DMS 273 treated with DMSO at 0.1 percent for 48 hours (cell line): ENCODE measurements at regions not wholly inside any gene's neighbourhood (a gene's known extent, or its start where the extent isn't known, plus 50 kb on each side); places are given as distances from the start of the nearest gene placed in this dataset.
"Not testable (repeated sequence)": the region's sequence is repeated elsewhere in the genome, so short reads cannot be mapped to it uniquely, and the experiment has no call there.

Source experiments
- DNase-seq: peaks from one replicate; lab custom pipeline; 2025; lab: John Stamatoyannopoulos, UW

DNA sequence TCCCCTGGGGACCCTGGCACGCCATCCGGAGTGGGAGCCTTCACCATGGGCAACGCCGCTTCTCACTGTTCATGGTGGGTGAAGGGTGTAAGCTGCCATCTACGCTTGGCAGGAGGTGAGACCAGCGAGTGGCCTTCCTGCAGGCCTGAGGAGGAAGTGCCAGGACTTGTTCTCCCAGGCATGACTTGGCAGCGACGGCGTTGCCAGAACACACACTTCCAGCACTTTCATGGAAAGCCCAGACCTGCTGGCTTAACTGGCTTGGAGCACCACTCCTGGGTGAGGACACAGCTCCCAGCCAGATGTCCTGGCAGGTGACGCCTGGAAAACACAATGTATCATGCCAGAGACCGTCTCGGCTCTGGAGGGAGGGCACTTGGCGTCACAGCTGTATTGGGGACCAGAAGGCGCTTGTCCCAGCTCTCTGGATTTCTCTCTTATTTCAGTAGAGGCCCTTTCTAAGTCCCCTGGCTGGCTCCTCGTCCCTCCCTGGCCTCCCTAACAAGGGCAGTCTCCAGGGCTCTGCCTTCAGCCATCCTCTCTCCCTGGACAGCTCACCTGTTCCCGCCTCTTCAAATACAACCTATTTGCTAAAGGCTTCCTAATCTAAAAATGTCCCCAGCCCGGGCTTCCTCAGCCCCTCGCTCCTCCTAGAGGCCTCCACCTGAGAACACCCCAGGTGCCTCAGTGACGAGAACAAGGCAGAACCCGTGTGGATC, 188.3 kb downstream of the OLFM1 start:
- no peak for DNase-seq

DNA sequence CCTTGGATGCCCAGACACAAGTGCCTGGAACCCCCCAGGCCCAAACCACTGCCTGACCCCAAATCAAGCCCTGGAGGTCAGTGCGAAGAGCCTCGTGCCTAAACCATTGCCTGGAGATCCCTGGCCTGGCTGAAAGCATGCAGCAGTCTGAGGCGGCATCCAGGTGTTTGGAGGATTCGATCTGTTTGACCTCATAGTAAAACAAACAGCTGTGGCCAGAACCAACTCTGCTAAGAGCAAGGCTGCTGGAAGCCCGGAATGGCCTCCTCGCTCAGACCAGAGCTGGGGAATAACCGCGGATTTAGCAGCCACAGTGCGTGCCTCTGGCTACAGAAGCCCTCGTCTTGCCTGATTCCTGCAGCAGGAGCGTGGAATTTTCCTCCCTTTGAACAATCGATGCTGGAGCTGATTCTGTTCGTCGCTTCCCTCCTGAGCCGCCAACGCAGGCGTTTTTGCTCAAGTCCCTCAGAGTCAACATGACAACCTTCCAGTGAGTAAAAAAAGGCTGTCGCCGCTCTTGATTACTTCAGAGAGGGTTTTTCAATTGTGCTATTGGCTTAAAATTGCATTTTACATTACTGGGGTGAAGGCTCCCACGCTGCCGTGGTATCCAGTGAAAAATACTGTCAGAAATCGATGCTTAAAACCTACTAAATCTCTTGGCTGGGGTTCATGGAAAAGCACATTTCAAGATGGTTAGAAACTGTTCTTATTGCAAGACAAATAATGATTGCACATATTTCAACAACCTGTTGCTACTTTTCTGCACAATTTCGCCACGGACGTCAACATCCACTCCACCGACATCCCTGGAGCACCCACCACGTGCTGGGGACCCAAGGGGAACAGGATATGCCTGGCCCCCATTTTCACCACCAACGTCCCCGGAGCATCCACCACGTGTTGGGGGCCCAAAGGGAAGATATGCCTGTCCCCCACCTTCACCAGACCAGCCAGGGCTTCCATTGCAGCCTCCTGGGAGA, 190.0 kb downstream of the OLFM1 start:
- no peak for DNase-seq

DNA sequence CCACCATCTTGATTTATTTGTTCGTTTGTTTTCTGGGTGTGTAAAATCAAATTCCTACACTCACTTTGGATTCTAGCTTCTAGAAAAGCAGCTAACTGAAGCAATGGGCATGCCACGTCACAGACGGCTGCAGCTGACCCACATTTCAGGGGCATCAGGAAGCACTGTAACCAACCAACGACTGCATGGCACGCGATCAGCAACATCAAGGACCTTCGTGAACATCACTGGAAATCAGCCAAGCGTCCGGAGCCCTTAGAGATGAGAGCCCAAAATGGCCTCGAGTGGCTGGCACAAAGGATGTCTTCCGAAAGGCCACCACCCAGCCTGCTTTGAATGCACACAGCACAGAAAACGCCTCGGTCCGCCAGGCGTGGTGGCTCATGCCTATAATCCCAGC, 191.1 kb downstream of the OLFM1 start:
- no peak for DNase-seq

DNA sequence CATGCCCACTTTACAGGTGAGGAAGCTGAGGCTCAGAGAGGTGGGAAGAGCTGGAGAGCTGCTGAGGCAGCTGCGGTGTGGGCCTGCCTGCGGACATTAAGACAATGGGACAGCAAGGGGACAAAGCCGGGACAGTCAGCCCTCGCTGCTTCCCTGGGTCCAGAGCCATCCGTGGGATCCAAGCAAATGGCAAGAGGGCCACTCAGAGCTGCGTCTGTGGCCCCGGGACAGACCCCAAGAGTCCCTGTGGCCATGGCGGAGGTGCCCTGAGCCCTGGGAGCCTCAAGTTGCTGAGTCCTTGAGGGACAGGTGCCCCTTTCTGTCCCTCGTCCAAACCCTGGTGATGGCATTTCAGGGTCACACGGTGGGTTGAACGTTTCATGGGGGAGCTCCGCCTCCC, 191.9 kb downstream of the OLFM1 start:
- no peak for DNase-seq

DNA sequence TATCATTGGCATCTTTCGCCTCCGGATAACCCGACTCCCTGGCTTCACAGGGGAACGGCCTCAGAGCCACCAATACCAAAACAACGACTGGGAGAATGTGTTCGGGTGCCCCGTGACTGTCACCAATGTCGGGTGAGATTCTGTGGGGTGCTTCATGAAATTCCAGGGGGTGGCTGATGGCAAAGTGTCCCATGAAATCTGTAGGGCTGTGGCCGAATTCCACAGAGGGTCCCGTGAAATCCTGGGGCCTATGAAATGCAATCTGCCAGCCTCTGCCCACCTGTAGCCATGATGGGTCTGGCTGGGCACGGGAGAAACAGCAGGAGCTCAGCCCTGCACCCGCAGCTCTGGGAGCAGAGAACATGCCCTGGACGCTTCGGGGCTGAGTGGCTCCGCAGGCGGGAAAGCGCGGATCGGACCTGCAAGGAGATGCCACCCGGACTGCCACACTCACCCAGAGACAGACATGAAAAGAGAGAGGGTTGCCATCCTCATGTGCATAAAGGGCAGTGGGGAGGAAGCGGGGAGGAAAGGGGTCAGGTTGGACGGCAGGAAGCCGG, 192.4 kb downstream of the OLFM1 start:
- no peak for DNase-seq

DNA sequence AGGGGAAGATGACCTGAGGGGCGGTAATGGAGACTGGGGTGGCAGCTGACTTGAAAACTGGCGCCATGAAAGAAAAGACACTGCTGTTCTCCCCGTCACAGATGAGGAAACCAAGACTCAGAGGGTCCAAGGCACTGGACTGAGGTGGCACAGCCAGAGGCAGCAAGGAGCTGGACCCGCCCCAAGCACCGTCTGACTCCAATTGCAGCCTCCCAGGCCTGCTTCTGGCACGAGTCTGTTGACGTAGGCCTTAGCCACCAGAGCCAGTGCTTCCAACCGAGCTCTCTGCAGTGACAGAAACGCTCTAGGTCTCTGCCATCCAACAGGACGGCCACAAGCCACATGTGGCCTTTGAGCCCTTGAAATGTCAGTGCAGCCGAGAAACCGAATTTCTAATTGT, 193.2 kb downstream of the OLFM1 start:
- no peak for DNase-seq

DNA sequence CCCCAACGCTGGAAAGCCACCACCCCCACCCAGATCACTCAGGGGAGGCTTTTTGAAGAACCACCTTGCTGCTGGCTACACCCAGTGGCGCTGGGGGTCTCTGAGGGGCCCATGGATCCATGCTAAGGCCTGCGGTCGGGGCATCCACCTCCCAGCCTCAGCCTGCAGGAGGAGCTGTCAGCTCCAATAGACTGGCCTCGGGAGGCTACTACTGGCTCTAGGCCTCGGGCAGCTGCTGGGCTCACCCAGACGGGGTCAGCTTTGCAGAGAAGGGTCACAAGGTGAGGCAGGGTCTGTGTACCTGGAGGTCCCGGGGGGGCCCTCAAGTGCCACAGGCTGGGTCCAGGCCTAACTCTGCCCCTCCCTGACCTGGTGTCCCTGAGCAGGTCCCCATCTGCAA, 193.7 kb downstream of the OLFM1 start:
- no peak for DNase-seq

DNA sequence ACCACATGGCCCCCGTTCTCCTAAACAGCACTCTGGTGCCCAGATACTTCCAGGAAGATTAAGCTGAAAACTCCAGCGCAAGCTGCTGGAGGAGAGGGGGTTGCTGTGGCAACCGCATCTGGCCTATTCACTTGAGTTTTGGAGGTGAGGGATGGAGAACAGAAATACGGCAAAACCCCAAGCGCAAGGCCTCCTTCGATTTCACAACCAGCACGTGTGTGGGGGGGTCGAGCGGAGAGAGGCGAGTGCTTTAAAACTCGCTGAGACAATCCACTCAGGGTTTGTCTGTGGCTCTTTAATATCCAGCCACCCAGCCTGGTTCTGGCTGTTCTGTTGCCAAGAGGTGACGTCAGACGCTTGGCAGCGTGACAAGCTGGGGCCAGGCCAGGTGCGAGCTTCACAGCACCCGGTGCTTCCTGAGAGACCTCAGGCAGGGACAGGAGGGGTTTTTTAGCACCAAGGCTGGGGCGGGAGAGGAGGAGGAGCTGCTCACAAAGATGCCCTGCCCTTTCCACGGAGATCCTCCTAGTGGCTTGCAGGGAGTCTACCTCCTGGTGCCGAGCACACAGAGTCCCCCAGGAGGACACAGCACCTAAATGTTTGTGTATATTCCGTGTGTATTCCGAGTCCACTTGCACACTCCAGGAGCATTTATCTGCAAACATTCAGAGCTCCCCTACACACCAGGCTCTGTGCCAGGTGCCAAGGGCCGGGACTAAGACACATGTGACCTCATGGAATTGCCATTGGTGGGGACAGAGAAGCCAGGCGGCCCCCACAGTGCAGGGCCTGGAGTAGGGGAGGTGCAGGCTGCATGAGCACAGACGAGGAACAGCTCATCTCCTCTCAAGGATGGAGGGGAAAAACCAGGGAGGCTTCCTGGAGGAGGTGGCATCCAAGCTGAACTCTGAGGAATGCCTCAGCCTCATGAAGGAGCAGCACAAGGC, 194.6 kb downstream of the OLFM1 start:
- peak; percentile 60 for DNase-seq

DNA sequence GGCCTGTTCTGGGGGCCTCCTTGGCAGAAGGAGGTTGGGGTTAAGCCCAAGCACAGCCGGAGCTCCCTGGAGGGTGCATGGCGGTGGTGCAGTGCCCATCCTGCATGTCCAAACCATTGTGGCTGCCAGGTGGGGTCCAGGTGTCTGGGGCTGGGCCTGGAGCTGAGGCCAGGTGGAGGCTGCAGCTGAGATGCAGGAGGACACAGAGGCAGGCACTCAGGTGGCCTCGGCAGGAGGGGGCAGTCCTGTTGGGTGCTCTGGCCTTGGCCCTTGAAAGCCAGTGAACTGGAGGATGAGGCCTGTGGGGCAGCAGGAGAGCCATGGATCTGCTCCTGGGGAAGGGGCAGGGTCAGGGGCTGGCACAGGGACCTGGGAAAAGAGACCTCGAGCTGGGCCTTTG, 195.3 kb downstream of the OLFM1 start:
- no peak for DNase-seq

DNA sequence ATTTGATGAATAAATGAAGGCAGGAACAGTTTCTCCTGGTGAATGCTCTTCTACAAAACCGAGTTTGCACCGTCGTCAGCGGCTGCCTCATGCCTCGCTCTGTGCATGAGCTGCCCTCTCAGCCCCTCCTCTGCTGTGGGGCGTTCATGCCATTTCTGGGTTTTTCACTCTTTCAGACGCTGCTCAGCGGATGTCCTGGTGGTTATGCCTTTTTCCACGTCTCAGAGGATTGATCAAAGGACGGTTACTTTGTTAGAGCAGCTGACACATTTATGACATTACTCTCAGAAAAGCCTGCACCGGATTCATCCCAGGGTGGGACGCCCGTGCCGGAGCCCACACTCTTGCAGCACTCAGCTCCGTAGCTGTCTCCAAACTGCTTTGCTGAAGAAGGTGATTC, 195.9 kb upstream of the PPP1R26 start:
- no peak for DNase-seq

DNA sequence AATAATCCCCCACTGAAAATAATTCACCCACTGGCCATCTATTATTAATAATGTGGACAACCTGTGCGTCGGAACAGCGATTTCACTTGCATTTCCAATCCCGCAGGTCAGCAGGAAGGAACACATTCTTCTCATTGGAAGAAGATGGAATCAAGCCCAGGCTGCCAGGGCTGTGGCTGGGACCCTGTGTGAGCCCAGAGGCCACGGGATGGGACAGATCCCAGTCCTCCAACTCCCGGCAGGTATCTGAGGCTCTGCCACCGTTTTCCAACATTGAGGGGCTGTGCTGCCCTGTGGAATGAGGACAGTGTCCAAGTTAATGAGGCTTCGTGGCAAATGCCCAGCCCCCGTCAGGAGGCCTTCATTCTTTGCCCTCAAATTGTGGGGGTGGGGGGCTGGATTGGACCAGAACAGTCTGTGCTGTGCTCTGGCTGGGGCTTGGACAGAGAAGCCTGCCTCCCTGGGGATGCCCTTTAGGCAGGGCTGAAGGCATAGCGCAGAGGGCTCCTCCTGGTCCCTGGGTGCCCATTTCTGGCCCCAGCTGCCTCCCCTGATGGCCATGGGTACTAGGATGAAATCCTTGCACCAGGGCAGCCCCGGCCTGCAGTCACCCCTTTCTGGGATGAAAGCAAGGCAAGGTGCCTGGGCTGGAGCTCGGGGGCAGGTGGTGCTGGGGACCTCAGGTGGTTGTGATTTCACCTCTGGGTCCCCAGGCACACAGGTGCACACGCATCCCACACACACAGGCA, 195.0 kb upstream of the PPP1R26 start:
- no peak for DNase-seq

DNA sequence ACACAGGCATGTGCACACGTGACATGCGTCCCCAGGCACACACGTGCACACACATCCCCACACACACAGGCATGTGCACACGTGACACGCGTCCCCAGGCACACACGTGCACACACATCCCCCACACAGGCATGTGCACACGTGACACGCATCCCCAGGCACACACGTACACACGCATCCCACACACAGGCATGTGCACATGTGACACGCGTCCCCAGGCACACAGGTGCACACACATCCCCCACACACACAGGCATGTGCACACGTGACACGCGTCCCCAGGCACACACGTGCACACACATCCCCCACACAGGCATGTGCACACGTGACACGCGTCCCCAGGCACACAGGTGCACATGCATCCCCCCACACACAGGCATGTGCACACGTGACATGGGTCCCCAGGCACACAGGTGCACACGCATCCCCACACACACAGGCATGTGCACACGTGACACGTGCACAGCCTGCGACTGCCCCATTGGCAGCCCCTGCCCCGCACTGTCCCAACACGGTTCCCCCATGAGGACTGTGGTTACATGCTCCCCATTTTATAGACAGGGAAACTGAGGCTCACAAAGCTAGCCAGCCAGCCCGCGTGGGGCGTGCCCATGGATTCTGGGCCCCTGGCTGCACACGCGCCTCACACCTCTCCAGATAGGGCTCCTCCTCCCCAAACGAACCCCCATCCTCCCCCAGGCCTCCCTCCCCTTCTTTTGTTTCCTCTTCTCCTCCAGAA, 193.2 kb upstream of the PPP1R26 start:
- DNase-seq, result not testable (repeated sequence)

DNA sequence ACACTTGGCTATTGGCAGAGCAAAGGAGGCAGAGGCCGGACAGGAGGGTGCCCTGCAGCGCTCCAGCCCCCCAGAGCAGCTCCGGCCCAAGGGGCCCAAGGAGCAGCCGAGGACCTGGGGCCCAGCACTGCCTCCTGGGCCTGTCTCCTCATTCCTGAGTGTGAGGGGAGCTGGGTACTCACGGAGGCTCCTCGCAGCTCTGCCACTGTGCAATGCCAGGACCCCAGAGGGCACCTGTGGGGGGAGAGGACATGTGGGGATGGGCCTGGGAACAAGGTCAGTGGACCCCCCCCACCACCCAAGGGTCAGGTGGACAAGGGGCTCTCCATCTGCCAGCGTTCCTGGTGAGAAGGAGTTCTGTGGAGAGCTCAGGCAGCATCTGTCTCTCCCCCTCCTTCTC, 192.6 kb upstream of the PPP1R26 start:
- no peak for DNase-seq

DNA sequence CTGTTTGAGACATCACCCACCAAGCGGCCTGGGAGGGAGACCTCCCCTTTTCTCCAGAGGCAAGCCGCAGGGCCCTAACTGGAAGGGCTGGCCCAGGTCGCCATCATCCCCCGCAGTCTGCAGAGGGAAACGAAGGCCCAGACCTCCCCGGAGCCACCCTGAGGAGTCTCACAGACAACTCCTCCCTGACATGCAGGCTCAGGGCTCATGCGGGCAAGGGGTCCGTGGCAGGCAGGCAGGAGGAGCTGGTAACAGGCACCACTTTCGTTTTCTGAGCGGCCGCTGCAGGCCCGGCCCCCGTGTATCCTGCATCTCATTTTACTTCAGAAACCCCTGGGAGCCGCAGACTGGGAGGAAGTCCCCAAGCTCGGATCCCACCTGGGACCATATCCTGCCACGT, 192.0 kb upstream of the PPP1R26 start:
- DNase-seq, result no peak

DNA sequence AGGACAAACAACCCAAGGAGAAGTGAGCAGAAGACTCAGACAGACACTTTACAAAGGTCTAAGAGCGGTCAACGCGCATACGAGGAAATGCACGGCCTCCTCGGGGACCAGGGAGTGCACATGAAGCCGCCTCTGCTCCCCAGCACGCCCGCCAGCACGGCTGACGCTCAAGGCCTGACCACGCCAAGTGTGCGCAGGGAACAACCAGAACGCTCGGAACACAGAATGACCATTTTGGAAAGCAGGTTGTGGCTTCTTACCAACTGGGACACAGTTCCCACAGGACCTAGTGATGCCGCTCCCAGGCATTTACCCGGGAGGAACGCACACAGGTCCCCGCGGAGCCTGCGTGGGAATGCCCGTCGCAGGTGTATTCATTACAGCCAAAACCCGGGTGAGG, 191.5 kb upstream of the PPP1R26 start:
- no peak for DNase-seq

DNA sequence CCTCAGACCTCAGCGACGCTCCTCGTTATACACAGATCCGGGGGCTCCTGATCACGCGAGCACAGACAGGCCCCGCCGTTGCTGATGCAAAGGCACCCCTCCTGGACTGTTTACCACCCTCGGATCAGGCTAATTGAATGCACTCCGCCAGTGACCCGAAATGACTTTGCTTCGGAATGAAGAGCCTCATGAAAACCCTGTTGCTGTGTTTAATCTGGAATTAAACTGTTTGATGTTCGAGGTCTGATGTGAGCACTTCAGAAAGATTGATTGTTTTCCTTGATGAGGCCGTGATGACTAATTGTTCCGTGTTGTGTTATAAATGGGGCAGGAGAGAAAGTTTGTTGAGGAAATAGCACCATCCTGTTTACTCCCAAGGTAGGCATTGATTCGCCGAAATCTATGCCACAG, 190.5 kb upstream of the PPP1R26 start:
- no peak for DNase-seq

DNA sequence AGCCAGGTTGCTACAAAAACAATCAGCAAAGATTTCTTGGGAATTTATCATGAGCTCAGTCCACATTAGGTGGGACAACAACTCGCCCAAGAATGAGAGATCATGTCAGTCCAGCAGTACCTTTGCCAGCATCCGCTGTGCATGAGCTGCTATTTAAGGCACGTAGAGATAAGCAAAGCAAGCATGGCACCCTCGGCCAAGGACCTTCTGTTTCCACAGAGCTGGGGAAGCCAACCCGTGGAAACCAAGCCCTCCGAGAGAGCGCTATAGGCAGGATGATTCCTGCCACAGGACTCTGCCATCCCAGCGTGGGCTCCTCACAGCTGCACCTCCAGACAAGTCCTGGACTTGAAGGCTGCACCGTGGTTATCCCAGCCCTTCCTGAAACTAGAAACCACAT, 189.5 kb upstream of the PPP1R26 start:
- DNase-seq, result no peak

DNA sequence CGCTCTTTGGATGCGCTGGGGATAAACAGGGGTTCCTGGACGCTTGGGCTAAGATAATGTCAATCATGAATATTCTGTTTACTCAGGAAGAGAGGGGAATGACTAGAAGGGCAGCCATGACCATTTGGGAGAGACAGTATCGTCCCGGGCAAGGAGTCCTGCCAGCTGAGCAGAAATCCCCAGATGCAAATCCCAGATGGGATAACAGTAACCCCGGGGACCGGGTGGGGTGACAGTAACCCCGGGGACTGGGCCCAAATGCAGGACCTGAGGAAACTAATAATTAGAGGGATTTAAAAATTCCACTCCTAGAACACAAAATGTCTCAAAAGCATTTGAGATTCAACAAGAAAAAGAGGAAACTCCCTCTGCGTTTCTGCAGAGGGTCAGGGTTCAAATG, 189.0 kb upstream of the PPP1R26 start:
- no peak for DNase-seq

DNA sequence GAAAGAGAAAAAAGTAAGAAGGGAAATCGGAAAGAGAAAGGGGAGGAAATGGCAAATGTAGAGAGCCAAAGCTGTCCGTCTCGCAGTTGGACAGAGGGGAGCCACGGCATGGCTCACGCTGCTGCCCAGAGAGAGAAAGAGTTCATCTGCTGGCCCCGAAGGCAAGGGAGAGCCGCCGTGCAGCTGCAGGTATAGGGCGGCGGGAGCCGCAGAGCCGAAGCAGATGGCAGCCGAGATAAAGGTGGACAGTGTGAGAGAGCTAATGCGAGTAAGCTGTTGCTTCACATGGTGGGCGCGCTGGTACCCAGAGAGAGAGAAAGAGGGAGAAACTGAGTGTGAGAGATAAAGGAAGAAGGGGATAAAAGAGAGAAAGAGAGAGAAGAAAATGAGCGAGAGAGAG, 188.4 kb upstream of the PPP1R26 start:
- no peak for DNase-seq

DNA sequence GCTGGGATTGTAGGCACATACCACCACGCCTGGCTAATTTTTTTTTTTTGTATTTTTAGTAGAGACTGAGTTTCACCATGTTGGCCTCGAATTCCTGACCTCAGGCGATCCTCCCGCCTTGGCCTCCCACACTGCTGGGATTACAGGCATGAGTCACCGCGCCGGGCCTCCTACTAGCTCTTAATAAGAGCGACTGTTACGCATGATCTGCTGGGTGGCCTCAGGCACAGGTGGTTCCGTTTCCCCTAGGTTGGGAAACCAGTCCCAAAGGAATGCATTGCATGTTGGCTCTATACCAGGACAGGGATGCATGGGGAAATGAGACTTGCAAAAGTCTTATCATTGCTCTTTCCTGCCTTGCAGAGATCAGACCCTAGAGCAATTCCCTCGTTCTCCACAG, 184.7 kb upstream of the PPP1R26 start:
- no peak for DNase-seq
